K562 (cell line): ENCODE measurements at regions not wholly inside any gene's neighbourhood (a gene's known extent, or its start where the extent isn't known, plus 50 kb on each side); places are given as distances from the start of the nearest gene placed in this dataset.

Experiments
- ATAC-seq: fragments of 200-7000 bp; cut with Tn5 transposase; 3 replicates; pipeline ENCODE4 v1.9.1; 2020; ENCODE audit warnings: moderate library complexity
- BruUV-seq: library from RNA; stranded (reverse); fragments of 400-500 nt; replicated peaks from 2 replicates; lab custom pipeline; 2021; lab: Mats Ljungman, UMichigan
- CTCF ChIA-PET: fragments of 300-600 bp; formaldehyde crosslinking; extraction: SDS; loops from one replicate; lab custom pipeline; 2021; ENCODE audit warnings: low intra/inter-chr PET ratio; lab: Yijun Ruan, JAX
- POLR2A ChIA-PET: fragments of 300-600, 350-650 bp; sonication (Branson Sonifier 250); formaldehyde crosslinking; extraction: SDS; loops from one replicate; lab custom pipeline; 2021; ENCODE audit warnings: antibody characterized with exemption, inconsistent platforms; lab: Yijun Ruan, JAX
- DNase-seq, 4 experiments: peaks; one replicate each; pipeline versions ENCODE4 v3.0.0 to v3.0.0-alpha.2; 2011 to 2018; ENCODE audit warnings: low spot score in 3 of 4, mixed read lengths in 3 of 4; ENCODE audit errors: extremely low read depth in 1 of 4
- FAIRE-seq: peaks from 2 replicates; lab custom pipeline; 2011; peaks lifted over from hg19 to GRCh38; lab: Jason Lieb, UNC
- H2AFZ ChIP-seq: 2 replicates; pipeline ENCODE4 v1.6.0; 2011; ENCODE audit warnings: low read depth, low read length, control low read depth, inconsistent platforms
- H3K27ac ChIP-seq: fragments of 200-600 bp; 3 replicates; pipeline ENCODE4 v1.8.0; 2011; ENCODE audit warnings: low read depth, mild to moderate bottlenecking, control low read depth, inconsistent platforms, low read length, moderate library complexity, mixed read lengths; ENCODE audit errors: extremely low read depth
- H3K27me3 ChIP-seq, 2 experiments: fragments of 300-600 bp in 1 of 2; 2 replicates in 1 of 2; 3 replicates in 1 of 2; pipeline versions ENCODE4 v1.6.0 to v1.8.0; 2011; ENCODE audit warnings: inconsistent platforms in 2 of 2, low read length in 2 of 2, mild to moderate bottlenecking in 1 of 2, mixed read lengths in 1 of 2, moderate library complexity in 1 of 2; ENCODE audit not compliant: control insufficient read depth in 2 of 2, insufficient read depth in 2 of 2
- H3K36me3 ChIP-seq: fragments of 300-600 bp; 3 replicates; pipeline ENCODE4 v1.8.0; 2011; ENCODE audit warnings: mild to moderate bottlenecking, low read length, inconsistent platforms; ENCODE audit not compliant: control insufficient read depth, insufficient read depth
- H3K4me1 ChIP-seq, 2 experiments: fragments of 200-600 bp in 1 of 2; replicated peaks in 1 of 2; 2 replicates in 1 of 2; 3 replicates in 1 of 2; pipeline versions ENCODE4 v1.5.1 to v1.8.0; 2011; ENCODE audit warnings: inconsistent platforms in 2 of 2, low read length in 2 of 2, mild to moderate bottlenecking in 1 of 2, mixed read lengths in 1 of 2, moderate library complexity in 1 of 2; ENCODE audit not compliant: control insufficient read depth in 2 of 2, insufficient read depth in 2 of 2
- H3K4me2 ChIP-seq: 2 replicates; pipeline ENCODE4 v1.6.1; 2011; ENCODE audit warnings: low read length, control low read depth, inconsistent platforms, mixed read lengths; ENCODE audit not compliant: insufficient read depth
- H3K4me3 ChIP-seq: fragments of 200-600 bp; sonication (generic), shearing (Covaris generic); 2 replicates; pipeline ENCODE4 v1.5.1; 2016; ENCODE audit warnings: control low read depth, inconsistent platforms
- H3K79me2 ChIP-seq: fragments of 200-600 bp; 3 replicates; pipeline ENCODE4 v1.8.0; 2011; ENCODE audit warnings: low read length, inconsistent platforms; ENCODE audit not compliant: control insufficient read depth, insufficient read depth
- H3K9ac ChIP-seq, 2 experiments: 2 replicates each; pipeline versions ENCODE4 v1.6.0 to v1.6.1; 2011; ENCODE audit warnings: low read depth in 2 of 2, low read length in 2 of 2, control low read depth in 1 of 2, inconsistent platforms in 1 of 2, mild to moderate bottlenecking in 1 of 2, mixed read lengths in 1 of 2; ENCODE audit not compliant: insufficient read depth in 1 of 2
- H3K9me1 ChIP-seq: one replicate; pipeline ENCODE4 v1.6.0; 2011; ENCODE audit warnings: inconsistent platforms, mild to moderate bottlenecking, low read length, moderate library complexity; ENCODE audit not compliant: control insufficient read depth, insufficient read depth
- H3K9me3 ChIP-seq: replicated peaks from 2 replicates; pipeline ENCODE4 v1.5.1; 2011; ENCODE audit warnings: low read depth, low read length, inconsistent platforms; ENCODE audit not compliant: control insufficient read depth, insufficient read depth
- H4K20me1 ChIP-seq: replicated peaks from 2 replicates; pipeline ENCODE4 v1.6.1; 2011; ENCODE audit warnings: low read length, inconsistent platforms, mixed read lengths; ENCODE audit not compliant: control insufficient read depth, insufficient read depth
- DMBX1 ChIP-seq: fragments of 250-450 bp; sonication (Bioruptor Pico); IDR thresholded peaks from 2 replicates; pipeline ENCODE4 v1.8.0; 2022; ENCODE audit warnings: inconsistent platforms, mild to moderate bottlenecking, moderate library complexity, borderline replicate concordance
- EP300 ChIP-seq: IDR thresholded peaks from 2 replicates; pipeline ENCODE4 v1.6.1; 2012; ENCODE audit warnings: low read length, improper control_type of control experiment
- ESRRA ChIP-seq: fragments of 450-650 bp; IDR thresholded peaks from 2 replicates; pipeline ENCODE4 v1.6.1; 2014; ENCODE audit warnings: low read depth, mild to moderate bottlenecking, moderate library complexity, borderline replicate concordance
- FOXP1 ChIP-seq: sonication (generic); formaldehyde crosslinking; IDR thresholded peaks from 2 replicates; pipeline ENCODE4 v1.8.0; 2022; ENCODE audit warnings: mild to moderate bottlenecking, missing genetic modification reagents
- NR2C1 ChIP-seq, 2 experiments: fragments of 450-650 bp; IDR thresholded peaks; 2 replicates each; pipeline ENCODE4 v1.6.1; 2017; ENCODE audit warnings: mild to moderate bottlenecking in 2 of 2, antibody characterized with exemption in 1 of 2, inconsistent platforms in 1 of 2, missing compliant biosample characterization in 1 of 2, missing genetic modification characterization in 1 of 2
- NRF1 ChIP-seq, 2 experiments: fragments of 450-650 bp; IDR thresholded peaks in 1 of 2; conservative IDR thresholded peaks in 1 of 2; 2 replicates each; pipeline ENCODE4 v1.6.1; 2014; ENCODE audit warnings: mild to moderate bottlenecking in 2 of 2
- RAD51 ChIP-seq: fragments of 450-650 bp; IDR thresholded peaks from 2 replicates; pipeline ENCODE4 v1.7.1; 2016; ENCODE audit warnings: low read depth, mild to moderate bottlenecking, borderline replicate concordance
- RBM25 ChIP-seq: fragments of 200-400 bp; formaldehyde crosslinking; IDR thresholded peaks from 2 replicates; pipeline ENCODE4 v1.6.1; 2018; ENCODE audit warnings: low read length, low read depth, moderate library complexity; ENCODE audit not compliant: severe bottlenecking
- SMAD4 ChIP-seq: fragments of 250-450 bp; sonication (Bioruptor Pico); conservative IDR thresholded peaks from 2 replicates; pipeline ENCODE4 v1.8.0; 2021; ENCODE audit warnings: inconsistent platforms, mild to moderate bottlenecking, moderate library complexity
- TARDBP ChIP-seq: fragments of 450-650 bp; IDR thresholded peaks from 2 replicates; pipeline ENCODE4 v1.6.1; 2016
- ZBTB17 ChIP-seq: fragments of 450-650 bp; formaldehyde crosslinking; IDR thresholded peaks from 2 replicates; pipeline ENCODE4 v1.4.0; 2020; ENCODE audit warnings: mild to moderate bottlenecking
- ZNF583 ChIP-seq: fragments of 250-450 bp; sonication (Bioruptor Pico); IDR thresholded peaks from 2 replicates; pipeline ENCODE4 v1.4.0; 2020
- ZNF584 ChIP-seq: fragments of 200-800 bp; sonication (Bioruptor generic); IDR thresholded peaks from 2 replicates; pipeline ENCODE4 v1.6.1; 2016; ENCODE audit warnings: low read depth, mild to moderate bottlenecking, missing genetic modification characterization, missing compliant biosample characterization
- WGBS: fragments of 100-300 bp; shearing (Covaris generic); methylation state at CpG from one replicate; pipeline ENCODE4 v1.1.6; 2016; ENCODE audit warnings: low coverage, mixed read lengths; ENCODE audit not compliant: insufficient coverage; ENCODE audit errors: missing lambda C conversion rate; 5-methylcytosine and 5-hydroxymethylcytosine counted together
- in situ Hi-C: fragments of 300-500 bp; cut with MboI; formaldehyde crosslinking; loops from 4 replicates; pipeline ENCODE4 v1.15.0; 2018; ENCODE audit warnings: inconsistent platforms, mixed read lengths
- intact Hi-C: fragments of 100-400 bp; cut with micrococcal nuclease; formaldehyde crosslinking; loops from 2 replicates; pipeline ENCODE4 v1.14.2; 2022
- TF ChIP-seq, protein P1 (sequence below): fragments of 200-800 bp; sonication (Bioruptor generic); IDR thresholded peaks from 2 replicates; pipeline ENCODE4 v1.6.1; 2017; ENCODE audit warnings: missing genetic modification characterization, missing compliant biosample characterization
- TF ChIP-seq, protein P2 (sequence below): sonication (generic); IDR thresholded peaks from 2 replicates; pipeline ENCODE4 v1.6.1; 2016
- TF ChIP-seq, protein P3 (sequence below): fragments of 250-450 bp; sonication (Bioruptor Pico); IDR thresholded peaks from 2 replicates; pipeline ENCODE4 v1.4.0; 2020; ENCODE audit warnings: mild to moderate bottlenecking, moderate library complexity

DNA sequence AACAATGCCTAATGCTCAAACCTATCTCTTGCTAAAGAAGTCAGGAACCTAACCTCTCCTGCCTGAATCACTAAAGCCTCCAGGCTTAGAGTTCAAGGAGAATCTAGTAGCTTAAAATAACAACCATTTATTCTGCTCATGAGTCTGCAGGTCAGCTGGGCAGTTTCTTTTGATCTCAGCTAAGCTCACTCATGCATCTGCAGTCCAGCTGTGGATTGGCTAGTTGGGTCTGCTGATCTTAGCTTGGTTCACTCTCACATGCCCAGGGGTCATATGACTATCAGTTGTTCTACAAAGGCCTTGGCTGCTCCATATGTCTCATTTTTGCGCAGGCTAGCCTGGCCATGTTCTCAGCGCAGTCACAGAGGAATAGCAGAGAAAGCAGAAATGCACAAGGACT, 109.2 kb upstream of the STT3B start:
- Histone ChIP-seq H3K9ac (no peak overlapping the region), H3K4me3 (no peak overlapping the region), H3K9me3 (no peaks in the 10 kb centered on the region), H3K36me3 (no peaks in the 10 kb centered on the region), H3K4me1 (peaks cover 0 to 21% of the 10 kb centered on the region in 2 experiments; a peak in 3 of 5 replicates), H3K9me1 (no peaks in the 10 kb centered on the region), H3K27ac (no peak overlapping the region), H3K4me2 (no peak overlapping the region), H4K20me1 (no peaks in the 10 kb centered on the region), H3K27me3 (no peaks in the 10 kb centered on the region), H2AFZ (no peak overlapping the region), H3K79me2 (no peaks in the 10 kb centered on the region)
- in situ Hi-C loops, result no loop called here
- ChIA-PET POLR2A (no interaction called here), CTCF (no interaction called here)
- FAIRE-seq, result no peak
- BruUV-seq, result no TSS peak
- peak in 1 of 4 experiments; percentile 52 for DNase-seq
- ATAC-seq, result peak; percentile 48
- WGBS, result 6% methylated on average over 2 of the region's 2 CpGs
- intact Hi-C loops, result no loop called here
- TF ChIP-seq, protein P1, sequence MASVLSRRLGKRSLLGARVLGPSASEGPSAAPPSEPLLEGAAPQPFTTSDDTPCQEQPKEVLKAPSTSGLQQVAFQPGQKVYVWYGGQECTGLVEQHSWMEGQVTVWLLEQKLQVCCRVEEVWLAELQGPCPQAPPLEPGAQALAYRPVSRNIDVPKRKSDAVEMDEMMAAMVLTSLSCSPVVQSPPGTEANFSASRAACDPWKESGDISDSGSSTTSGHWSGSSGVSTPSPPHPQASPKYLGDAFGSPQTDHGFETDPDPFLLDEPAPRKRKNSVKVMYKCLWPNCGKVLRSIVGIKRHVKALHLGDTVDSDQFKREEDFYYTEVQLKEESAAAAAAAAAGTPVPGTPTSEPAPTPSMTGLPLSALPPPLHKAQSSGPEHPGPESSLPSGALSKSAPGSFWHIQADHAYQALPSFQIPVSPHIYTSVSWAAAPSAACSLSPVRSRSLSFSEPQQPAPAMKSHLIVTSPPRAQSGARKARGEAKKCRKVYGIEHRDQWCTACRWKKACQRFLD (CRISPR knock-in tag), result 0 out of 2 replicates have a peak, but pooled peaks have one; percentile 28
- TF ChIP-seq SMAD4 (CRISPR knock-in tag) (0 out of 2 replicates have a peak, but pooled peaks have one; percentile 16), RAD51 (peak; percentile 47; the same call in 1 of the 2 replicates), NRF1 (conservative IDR thresholded peaks at IDR 0.05 in 1 of 2, IDR thresholded peaks at IDR 0.05 in 1 of 2) (peak in 1 of 2 experiments; percentile 43; a peak in 1 of 4 replicates), ZBTB17 (CRISPR knock-in tag) (0 out of 2 replicates have a peak, but pooled peaks have one; percentile 25), DMBX1 (peak; percentile 31; the same call in 1 of the 2 replicates), RBM25 (no peak), TARDBP (no peak), NR2C1 (IDR thresholded peaks at IDR 0.05) (no peak), NR2C1 (tag; IDR thresholded peaks at IDR 0.05) (peak; percentile 50), ZNF583 (CRISPR knock-in tag) (peak; percentile 73; the same call in 1 of the 2 replicates), EP300 (no peak), ZNF584 (CRISPR knock-in tag) (0 out of 2 replicates have a peak, but pooled peaks have one; percentile 40), ESRRA (no peak), FOXP1 (CRISPR knock-in tag) (no peak)
- TF ChIP-seq, protein P2, sequence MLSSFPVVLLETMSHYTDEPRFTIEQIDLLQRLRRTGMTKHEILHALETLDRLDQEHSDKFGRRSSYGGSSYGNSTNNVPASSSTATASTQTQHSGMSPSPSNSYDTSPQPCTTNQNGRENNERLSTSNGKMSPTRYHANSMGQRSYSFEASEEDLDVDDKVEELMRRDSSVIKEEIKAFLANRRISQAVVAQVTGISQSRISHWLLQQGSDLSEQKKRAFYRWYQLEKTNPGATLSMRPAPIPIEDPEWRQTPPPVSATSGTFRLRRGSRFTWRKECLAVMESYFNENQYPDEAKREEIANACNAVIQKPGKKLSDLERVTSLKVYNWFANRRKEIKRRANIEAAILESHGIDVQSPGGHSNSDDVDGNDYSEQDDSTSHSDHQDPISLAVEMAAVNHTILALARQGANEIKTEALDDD, result no peak
- TF ChIP-seq, protein P3, sequence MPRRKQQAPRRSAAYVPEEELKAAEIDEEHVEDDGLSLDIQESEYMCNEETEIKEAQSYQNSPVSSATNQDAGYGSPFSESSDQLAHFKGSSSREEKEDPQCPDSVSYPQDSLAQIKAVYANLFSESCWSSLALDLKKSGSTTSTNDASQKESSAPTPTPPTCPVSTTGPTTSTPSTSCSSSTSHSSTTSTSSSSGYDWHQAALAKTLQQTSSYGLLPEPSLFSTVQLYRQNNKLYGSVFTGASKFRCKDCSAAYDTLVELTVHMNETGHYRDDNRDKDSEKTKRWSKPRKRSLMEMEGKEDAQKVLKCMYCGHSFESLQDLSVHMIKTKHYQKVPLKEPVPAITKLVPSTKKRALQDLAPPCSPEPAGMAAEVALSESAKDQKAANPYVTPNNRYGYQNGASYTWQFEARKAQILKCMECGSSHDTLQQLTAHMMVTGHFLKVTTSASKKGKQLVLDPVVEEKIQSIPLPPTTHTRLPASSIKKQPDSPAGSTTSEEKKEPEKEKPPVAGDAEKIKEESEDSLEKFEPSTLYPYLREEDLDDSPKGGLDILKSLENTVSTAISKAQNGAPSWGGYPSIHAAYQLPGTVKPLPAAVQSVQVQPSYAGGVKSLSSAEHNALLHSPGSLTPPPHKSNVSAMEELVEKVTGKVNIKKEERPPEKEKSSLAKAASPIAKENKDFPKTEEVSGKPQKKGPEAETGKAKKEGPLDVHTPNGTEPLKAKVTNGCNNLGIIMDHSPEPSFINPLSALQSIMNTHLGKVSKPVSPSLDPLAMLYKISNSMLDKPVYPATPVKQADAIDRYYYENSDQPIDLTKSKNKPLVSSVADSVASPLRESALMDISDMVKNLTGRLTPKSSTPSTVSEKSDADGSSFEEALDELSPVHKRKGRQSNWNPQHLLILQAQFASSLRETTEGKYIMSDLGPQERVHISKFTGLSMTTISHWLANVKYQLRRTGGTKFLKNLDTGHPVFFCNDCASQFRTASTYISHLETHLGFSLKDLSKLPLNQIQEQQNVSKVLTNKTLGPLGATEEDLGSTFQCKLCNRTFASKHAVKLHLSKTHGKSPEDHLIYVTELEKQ (CRISPR knock-in tag), result peak; percentile 41; the same call in 1 of the 2 replicates
